HG02938 (cell line): ENCODE measurements at regions not wholly inside any gene's neighbourhood (a gene's known extent, or its start where the extent isn't known, plus 50 kb on each side); places are given as distances from the start of the nearest gene placed in this dataset.

Source experiments
- ATAC-seq: cut with Tn5 transposase; IDR thresholded peaks from one replicate; pipeline ENCODE4 v1.9.1; 2021; ENCODE audit warnings: mild to moderate bottlenecking, moderate library complexity; ENCODE audit not compliant: unreplicated experiment

- no peak for ATAC-seq
Measured at GRCh38 chr11:134753771-134754520, 341.9 kb upstream of the B3GAT1 start.

- no peak for ATAC-seq
Measured at GRCh38 chr11:134752964-134753770, 341.1 kb upstream of the B3GAT1 start.

GRCh38 chr11:134752526-134752925 lies 340.5 kb upstream of the B3GAT1 start:
- ATAC-seq = no peak

- no peak for ATAC-seq
Measured at GRCh38 chr11:134751766-134752165, 339.7 kb upstream of the B3GAT1 start.

- ATAC-seq = no peak
Measured at GRCh38 chr11:134751031-134751585, 339.1 kb upstream of the B3GAT1 start.

GRCh38 chr11:134750619-134751018 lies 338.6 kb upstream of the B3GAT1 start:
- ATAC-seq = no peak

- no peak for ATAC-seq
Measured at GRCh38 chr11:134749040-134749839, 337.2 kb upstream of the B3GAT1 start.

GRCh38 chr11:134746609-134747008 lies 334.6 kb upstream of the B3GAT1 start:
- no peak for ATAC-seq

GRCh38 chr11:134745456-134745855 lies 333.4 kb upstream of the B3GAT1 start:
- no peak for ATAC-seq

GRCh38 chr11:134743820-134744195 lies 331.8 kb upstream of the B3GAT1 start:
- no peak for ATAC-seq

GRCh38 chr11:134742956-134743819 lies 331.1 kb upstream of the B3GAT1 start:
- no peak for ATAC-seq

- ATAC-seq = no peak
Measured at GRCh38 chr11:134742224-134742612, 330.2 kb upstream of the B3GAT1 start.

- no peak for ATAC-seq
Measured at GRCh38 chr11:134741453-134742223, 329.6 kb upstream of the B3GAT1 start.

GRCh38 chr11:134740590-134741261 lies 328.7 kb upstream of the B3GAT1 start:
- no peak for ATAC-seq

GRCh38 chr11:134739136-134739535 lies 327.1 kb upstream of the B3GAT1 start:
- no peak for ATAC-seq

GRCh38 chr11:134738581-134738980 lies 326.5 kb upstream of the B3GAT1 start:
- no peak for ATAC-seq

- ATAC-seq = no peak
Measured at GRCh38 chr11:134737563-134738510, 325.8 kb upstream of the B3GAT1 start.
